ENCODE measurements at regions not wholly inside any gene's neighbourhood (a gene's known extent, or its start where the extent isn't known, plus 50 kb on each side); places are given as distances from the start of the nearest gene placed in this dataset.

DNA sequence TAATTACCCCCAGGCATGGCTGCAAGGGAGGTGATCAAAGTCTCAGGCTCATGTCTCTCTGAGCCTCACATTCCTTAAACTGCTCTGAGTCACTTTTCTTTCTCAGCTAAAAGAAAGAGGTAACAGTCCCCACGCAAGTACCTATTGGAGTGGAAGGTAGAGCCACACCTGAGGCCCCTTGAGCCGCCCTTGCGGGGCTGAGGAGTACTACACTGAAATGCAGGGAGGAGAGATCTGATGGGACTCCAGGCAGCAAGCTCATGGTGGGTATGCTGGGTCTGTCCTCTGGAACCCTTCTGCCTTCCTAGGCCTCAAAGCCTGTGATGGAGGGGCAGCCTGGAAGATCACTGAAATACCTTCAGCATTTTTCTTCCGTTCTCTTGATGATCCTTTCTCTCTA is 960.0 kb downstream of the DNAJB9 start:
- TF ChIP-seq, protein P1, sequence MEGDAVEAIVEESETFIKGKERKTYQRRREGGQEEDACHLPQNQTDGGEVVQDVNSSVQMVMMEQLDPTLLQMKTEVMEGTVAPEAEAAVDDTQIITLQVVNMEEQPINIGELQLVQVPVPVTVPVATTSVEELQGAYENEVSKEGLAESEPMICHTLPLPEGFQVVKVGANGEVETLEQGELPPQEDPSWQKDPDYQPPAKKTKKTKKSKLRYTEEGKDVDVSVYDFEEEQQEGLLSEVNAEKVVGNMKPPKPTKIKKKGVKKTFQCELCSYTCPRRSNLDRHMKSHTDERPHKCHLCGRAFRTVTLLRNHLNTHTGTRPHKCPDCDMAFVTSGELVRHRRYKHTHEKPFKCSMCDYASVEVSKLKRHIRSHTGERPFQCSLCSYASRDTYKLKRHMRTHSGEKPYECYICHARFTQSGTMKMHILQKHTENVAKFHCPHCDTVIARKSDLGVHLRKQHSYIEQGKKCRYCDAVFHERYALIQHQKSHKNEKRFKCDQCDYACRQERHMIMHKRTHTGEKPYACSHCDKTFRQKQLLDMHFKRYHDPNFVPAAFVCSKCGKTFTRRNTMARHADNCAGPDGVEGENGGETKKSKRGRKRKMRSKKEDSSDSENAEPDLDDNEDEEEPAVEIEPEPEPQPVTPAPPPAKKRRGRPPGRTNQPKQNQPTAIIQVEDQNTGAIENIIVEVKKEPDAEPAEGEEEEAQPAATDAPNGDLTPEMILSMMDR (conservative IDR thresholded peaks at IDR 0.05; ENCODE audit: low read depth, low read length) = no peak
- TF ChIP-seq EZH2 (IDR thresholded peaks at IDR 0.05; ENCODE audit: low read length, unreplicated experiment) = no peak

Measured in PC-3 (cell line).